ENCODE measurements at regions not wholly inside any gene's neighbourhood (a gene's known extent, or its start where the extent isn't known, plus 50 kb on each side); places are given as distances from the start of the nearest gene placed in this dataset.

- Histone ChIP-seq H3K27me3 (no peaks in the 10 kb centered on the region), H3K4me1 (peaks cover 6 to 39% (median 23%) of the 10 kb centered on the region in 3 donors), H3K9me3 (no peaks in the 10 kb centered on the region), H3K27ac (no peak overlapping the region), H3K4me3 (no peak overlapping the region), H3K36me3 (no peaks in the 10 kb centered on the region)
- DNase-seq, result no peak
- intact Hi-C loops (cut with DNase I), result no loop called here
- WGBS, 2 donors, result 55 to 92% methylated on average over 4 to 5 of the region's 5 CpGs
- no peak for TF ChIP-seq POLR2A (IDR thresholded peaks at IDR 0.05)
- TF ChIP-seq, protein P1, sequence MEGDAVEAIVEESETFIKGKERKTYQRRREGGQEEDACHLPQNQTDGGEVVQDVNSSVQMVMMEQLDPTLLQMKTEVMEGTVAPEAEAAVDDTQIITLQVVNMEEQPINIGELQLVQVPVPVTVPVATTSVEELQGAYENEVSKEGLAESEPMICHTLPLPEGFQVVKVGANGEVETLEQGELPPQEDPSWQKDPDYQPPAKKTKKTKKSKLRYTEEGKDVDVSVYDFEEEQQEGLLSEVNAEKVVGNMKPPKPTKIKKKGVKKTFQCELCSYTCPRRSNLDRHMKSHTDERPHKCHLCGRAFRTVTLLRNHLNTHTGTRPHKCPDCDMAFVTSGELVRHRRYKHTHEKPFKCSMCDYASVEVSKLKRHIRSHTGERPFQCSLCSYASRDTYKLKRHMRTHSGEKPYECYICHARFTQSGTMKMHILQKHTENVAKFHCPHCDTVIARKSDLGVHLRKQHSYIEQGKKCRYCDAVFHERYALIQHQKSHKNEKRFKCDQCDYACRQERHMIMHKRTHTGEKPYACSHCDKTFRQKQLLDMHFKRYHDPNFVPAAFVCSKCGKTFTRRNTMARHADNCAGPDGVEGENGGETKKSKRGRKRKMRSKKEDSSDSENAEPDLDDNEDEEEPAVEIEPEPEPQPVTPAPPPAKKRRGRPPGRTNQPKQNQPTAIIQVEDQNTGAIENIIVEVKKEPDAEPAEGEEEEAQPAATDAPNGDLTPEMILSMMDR (IDR thresholded peaks at IDR 0.05), result no peak
These were observed 570.6 kb upstream of the KLF4 start for GRCh38 chr9:108060175-108060574.

DNA sequence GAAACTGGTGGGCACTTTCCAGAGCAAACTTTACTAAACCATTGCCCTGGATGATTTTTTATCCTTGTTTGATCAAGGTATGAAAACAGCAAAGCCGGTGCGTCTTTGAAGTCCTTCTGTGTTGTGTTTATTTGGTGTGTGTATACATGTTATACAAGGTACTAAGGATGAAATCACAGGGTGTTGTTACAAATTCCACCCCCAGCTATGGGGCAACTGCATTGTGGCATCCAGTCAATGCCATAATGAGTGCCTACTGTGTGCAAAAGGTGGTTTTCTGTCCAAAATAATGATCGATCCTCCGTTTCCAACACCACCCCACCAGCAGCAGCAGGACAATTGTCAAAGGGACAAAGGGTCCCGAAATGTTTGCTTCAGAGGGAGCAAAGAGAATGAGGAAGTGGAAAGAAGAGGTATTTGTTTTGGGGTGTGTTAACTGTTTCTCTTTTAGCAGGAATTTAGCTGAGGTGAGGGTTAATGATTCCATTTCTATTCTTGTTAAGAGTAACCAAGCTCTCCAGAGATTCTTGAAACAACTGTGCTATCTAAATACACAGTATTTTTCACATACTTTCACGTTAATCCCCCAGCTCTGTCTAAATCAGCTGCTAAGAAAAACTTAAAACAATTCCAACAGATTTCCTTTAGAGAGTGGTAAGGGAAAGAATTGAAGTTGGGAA lies 568.7 kb upstream of the KLF4 start:
- DNase-seq, result no peak
- Histone ChIP-seq H3K4me3 (no peak overlapping the region), H3K27ac (peak overlapping the region; percentile 73 to 85 (median 78)), H3K27me3 (no peaks in the 10 kb centered on the region), H3K4me1 (peaks cover 14 to 58% (median 40%) of the 10 kb centered on the region in 3 donors), H3K9me3 (no peaks in the 10 kb centered on the region), H3K36me3 (no peaks in the 10 kb centered on the region)
- 63 to 64% methylated on average over 6 of the region's 6 CpGs for WGBS, 2 donors
- intact Hi-C loops (cut with DNase I), result no loop called here
- no peak for TF ChIP-seq POLR2A (IDR thresholded peaks at IDR 0.05)
- TF ChIP-seq, protein P1 (IDR thresholded peaks at IDR 0.05), result no peak

- no peaks in the 10 kb centered on the region for H3K36me3 ChIP-seq
- TF ChIP-seq, protein P1 (IDR thresholded peaks at IDR 0.05), result no peak
- TF ChIP-seq POLR2A (IDR thresholded peaks at IDR 0.05), result no peak
- no peaks in the 10 kb centered on the region for H3K9me3 ChIP-seq
- DNase-seq, result no peak
- no peaks in the 10 kb centered on the region for H3K27me3 ChIP-seq
- peaks cover 17 to 65% (median 43%) of the 10 kb centered on the region in 3 donors for H3K4me1 ChIP-seq
- H3K27ac ChIP-seq, result peak overlapping the region; percentile 73 to 85 (median 78)
- WGBS, 2 donors, result 36 to 40% methylated on average over 7 of the region's 7 CpGs
- no peak overlapping the region for H3K4me3 ChIP-seq
- intact Hi-C loops (cut with DNase I), result no loop called here
These were observed 568.0 kb upstream of the KLF4 start for GRCh38 chr9:108057421-108058134.

GRCh38 chr9:108056805-108057386 lies 567.3 kb upstream of the KLF4 start:
- Histone ChIP-seq H3K4me3 (no peak overlapping the region), H3K36me3 (no peaks in the 10 kb centered on the region), H3K27ac (peak overlapping the region; percentile 73 to 85 (median 78)), H3K4me1 (peaks cover 17 to 72% (median 43%) of the 10 kb centered on the region in 3 donors), H3K27me3 (no peaks in the 10 kb centered on the region), H3K9me3 (no peaks in the 10 kb centered on the region)
- no peak for DNase-seq
- intact Hi-C loops (cut with DNase I), result no loop called here
- WGBS, 2 donors, result 12 to 35% methylated on average over 1 of the region's 1 CpG
- TF ChIP-seq, protein P1 (IDR thresholded peaks at IDR 0.05), result no peak
- TF ChIP-seq POLR2A (IDR thresholded peaks at IDR 0.05), result no peak
